Endodermal cell (in vitro differentiated cells): ENCODE measurements at regions not wholly inside any gene's neighbourhood (a gene's known extent, or its start where the extent isn't known, plus 50 kb on each side); places are given as distances from the start of the nearest gene placed in this dataset.

Experiments used
- DNase-seq: peaks from one replicate; pipeline ENCODE4 v3.0.0-alpha.2; 2017
- H3K27ac ChIP-seq: 2 replicates; pipeline ENCODE4 v1.5.1; 2013; ENCODE audit warnings: mild to moderate bottlenecking, low read depth, low read length, moderate library complexity
- H3K27me3 ChIP-seq: 2 replicates; pipeline ENCODE4 v1.6.1; 2013; ENCODE audit warnings: mild to moderate bottlenecking, low read length, moderate library complexity; ENCODE audit not compliant: insufficient read depth, control insufficient read depth, poor library complexity, severe bottlenecking
- H3K36me3 ChIP-seq: 2 replicates; pipeline ENCODE4 v1.7.0; 2013; ENCODE audit warnings: mild to moderate bottlenecking, low read length, moderate library complexity; ENCODE audit not compliant: control insufficient read depth, insufficient read depth
- H3K4me1 ChIP-seq: one replicate; pipeline ENCODE4 v1.7.0; 2013; ENCODE audit warnings: low read length; ENCODE audit not compliant: control insufficient read depth, insufficient read depth
- H3K4me3 ChIP-seq: 2 replicates; pipeline ENCODE4 v1.5.1; 2013; ENCODE audit warnings: mild to moderate bottlenecking, low read length, moderate library complexity
- H3K9ac ChIP-seq: 2 replicates; pipeline ENCODE4 v1.6.1; 2013; ENCODE audit warnings: mild to moderate bottlenecking, low read length, moderate library complexity; ENCODE audit not compliant: poor library complexity, severe bottlenecking; ENCODE audit errors: extremely low read depth
- H3K9me3 ChIP-seq: 2 replicates; pipeline ENCODE4 v1.6.1; 2013; ENCODE audit warnings: mild to moderate bottlenecking, low read length, moderate library complexity; ENCODE audit not compliant: control insufficient read depth
- H3K27ac Mint-ChIP-seq: 2 replicates; pipeline ENCODE4 v1.8.0; 2020; ENCODE audit warnings: mixed read lengths
- H3K27me3 Mint-ChIP-seq: 2 replicates; pipeline ENCODE4 v1.8.0; 2021; ENCODE audit warnings: mild to moderate bottlenecking, mixed read lengths; ENCODE audit not compliant: insufficient read depth
- H3K36me3 Mint-ChIP-seq: 2 replicates; pipeline ENCODE4 v1.8.0; 2020; ENCODE audit warnings: low read depth, mixed read lengths
- H3K4me1 Mint-ChIP-seq: 2 replicates; pipeline ENCODE4 v1.8.0; 2020; ENCODE audit warnings: mixed read lengths
- H3K4me3 Mint-ChIP-seq: 2 replicates; pipeline ENCODE4 v1.8.0; 2020; ENCODE audit warnings: mild to moderate bottlenecking, moderate library complexity, mixed read lengths
- H3K9me3 Mint-ChIP-seq: 2 replicates; pipeline ENCODE4 v1.8.0; 2020; ENCODE audit warnings: mild to moderate bottlenecking, mixed read lengths
- WGBS, 2 experiments: methylation state at CpG; one replicate each; pipeline versions ENCODE4 v1.1.5 to v1.1.7; 2013; ENCODE audit warnings: missing lambda C conversion rate in 2 of 2, mixed read lengths in 1 of 2; ENCODE audit not compliant: insufficient coverage in 1 of 2, insufficient read length in 1 of 2; 5-methylcytosine and 5-hydroxymethylcytosine counted together
- TF ChIP-seq, protein P1 (sequence below): fragments of 200-600 bp; sonication (generic); conservative IDR thresholded peaks from 2 replicates; pipeline ENCODE4 v1.5.0; 2021; ENCODE audit warnings: antibody characterized with exemption, mild to moderate bottlenecking

DNA sequence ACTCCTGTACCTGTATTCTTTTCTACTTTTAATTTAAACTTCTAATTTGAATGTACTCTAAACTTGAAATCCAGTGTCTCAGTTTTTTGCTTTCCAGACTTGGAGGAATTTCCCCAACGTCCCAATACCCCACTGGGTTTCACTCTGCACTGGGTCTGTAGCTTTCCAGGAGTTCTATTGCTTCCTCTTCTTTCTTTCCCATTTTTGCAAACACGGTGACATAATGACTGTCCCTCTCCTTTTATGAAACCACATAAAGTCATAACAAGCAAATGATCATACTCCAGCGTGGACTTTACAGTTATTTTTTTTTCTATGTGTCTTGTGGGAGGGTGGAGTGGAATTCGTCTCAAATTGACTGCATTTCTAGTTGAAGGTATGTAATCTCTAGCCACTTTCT lies 97.1 kb downstream of the FASLG start:
- Mint-ChIP-seq H3K9me3 (no peaks in the 10 kb centered on the region), H3K36me3 (no peaks in the 10 kb centered on the region), H3K27me3 (no peaks in the 10 kb centered on the region), H3K4me1 (no peaks in the 10 kb centered on the region), H3K4me3 (no peak overlapping the region), H3K27ac (no peak overlapping the region)
- no peaks in the 10 kb centered on the region for H3K4me1 ChIP-seq
- no peaks in the 10 kb centered on the region for H3K9me3 ChIP-seq
- H3K9ac ChIP-seq: no peak overlapping the region
- H3K27me3 ChIP-seq: no peaks in the 10 kb centered on the region
- H3K36me3 ChIP-seq: no peaks in the 10 kb centered on the region
- no peak overlapping the region for H3K4me3 ChIP-seq
- WGBS, 2 experiments: 84 to 86% methylated on average over 2 to 4 of the region's 4 CpGs
- TF ChIP-seq, protein P1, sequence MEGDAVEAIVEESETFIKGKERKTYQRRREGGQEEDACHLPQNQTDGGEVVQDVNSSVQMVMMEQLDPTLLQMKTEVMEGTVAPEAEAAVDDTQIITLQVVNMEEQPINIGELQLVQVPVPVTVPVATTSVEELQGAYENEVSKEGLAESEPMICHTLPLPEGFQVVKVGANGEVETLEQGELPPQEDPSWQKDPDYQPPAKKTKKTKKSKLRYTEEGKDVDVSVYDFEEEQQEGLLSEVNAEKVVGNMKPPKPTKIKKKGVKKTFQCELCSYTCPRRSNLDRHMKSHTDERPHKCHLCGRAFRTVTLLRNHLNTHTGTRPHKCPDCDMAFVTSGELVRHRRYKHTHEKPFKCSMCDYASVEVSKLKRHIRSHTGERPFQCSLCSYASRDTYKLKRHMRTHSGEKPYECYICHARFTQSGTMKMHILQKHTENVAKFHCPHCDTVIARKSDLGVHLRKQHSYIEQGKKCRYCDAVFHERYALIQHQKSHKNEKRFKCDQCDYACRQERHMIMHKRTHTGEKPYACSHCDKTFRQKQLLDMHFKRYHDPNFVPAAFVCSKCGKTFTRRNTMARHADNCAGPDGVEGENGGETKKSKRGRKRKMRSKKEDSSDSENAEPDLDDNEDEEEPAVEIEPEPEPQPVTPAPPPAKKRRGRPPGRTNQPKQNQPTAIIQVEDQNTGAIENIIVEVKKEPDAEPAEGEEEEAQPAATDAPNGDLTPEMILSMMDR: no peak
- no peak overlapping the region for H3K27ac ChIP-seq
- DNase-seq: no peak

DNA sequence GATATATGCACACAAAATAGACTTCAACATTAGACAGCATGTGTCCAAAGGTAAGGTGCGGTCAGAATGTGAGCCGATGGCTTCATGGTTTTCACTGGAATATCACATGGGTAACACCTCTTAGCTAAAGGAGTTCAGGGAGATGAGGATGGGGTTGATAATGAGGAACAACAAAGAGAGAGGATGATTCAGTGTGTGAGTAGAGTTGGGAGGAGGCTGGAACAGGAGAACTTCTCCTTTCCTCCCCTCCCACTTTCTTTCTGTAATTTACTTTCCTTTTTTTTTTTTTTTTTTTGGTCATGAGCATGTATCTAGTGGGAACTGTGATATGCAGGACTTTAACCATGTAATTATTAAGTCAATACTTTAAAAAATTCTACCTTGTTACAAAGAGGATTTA lies 99.4 kb downstream of the FASLG start:
- H3K9me3 Mint-ChIP-seq: no peaks in the 10 kb centered on the region
- H3K36me3 Mint-ChIP-seq: no peaks in the 10 kb centered on the region
- WGBS, 2 experiments: 89% methylated on average over 2 of the region's 2 CpGs; no CpG with 5 or more reads in 1 of the 2 experiments

DNA sequence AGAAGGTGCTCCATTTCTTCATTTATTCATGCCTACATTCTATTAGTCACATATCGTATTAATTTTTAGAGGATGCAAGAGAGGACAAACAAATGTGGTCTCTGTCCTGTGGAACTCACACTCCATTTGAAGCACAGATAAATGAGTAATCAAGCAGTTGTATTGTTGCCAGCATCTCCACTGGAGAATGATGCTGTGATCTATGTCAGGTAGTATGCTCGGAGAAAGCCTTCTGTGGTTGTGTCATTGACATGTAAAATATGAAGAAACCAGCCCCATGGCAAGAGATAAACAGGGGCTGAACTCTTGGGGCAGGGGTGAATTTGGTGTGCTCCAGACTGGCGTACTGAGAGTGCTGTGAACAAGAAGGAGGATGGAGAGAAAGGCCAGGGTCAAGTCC lies 101.2 kb downstream of the FASLG start:
- H3K4me1 Mint-ChIP-seq: no peaks in the 10 kb centered on the region

More for the DNA sequence above, 99.4 kb downstream of the FASLG start:
- Histone ChIP-seq H3K27ac (no peak overlapping the region), H3K4me1 (no peaks in the 10 kb centered on the region), H3K9me3 (no peaks in the 10 kb centered on the region), H3K4me3 (no peak overlapping the region), H3K9ac (no peak overlapping the region), H3K36me3 (no peaks in the 10 kb centered on the region), H3K27me3 (no peaks in the 10 kb centered on the region)
- TF ChIP-seq, protein P1: no peak
- Mint-ChIP-seq H3K4me3 (no peak overlapping the region), H3K27me3 (no peaks in the 10 kb centered on the region), H3K27ac (no peak overlapping the region), H3K4me1 (no peaks in the 10 kb centered on the region)
- DNase-seq: no peak

More for the DNA sequence above, 101.2 kb downstream of the FASLG start:
- H3K9me3 Mint-ChIP-seq: no peaks in the 10 kb centered on the region
- Histone ChIP-seq H3K27ac (no peak overlapping the region), H3K27me3 (no peaks in the 10 kb centered on the region), H3K36me3 (no peaks in the 10 kb centered on the region), H3K9ac (no peak overlapping the region), H3K4me1 (no peaks in the 10 kb centered on the region), H3K9me3 (no peaks in the 10 kb centered on the region), H3K4me3 (no peak overlapping the region)
- no peaks in the 10 kb centered on the region for H3K36me3 Mint-ChIP-seq
- no peak overlapping the region for H3K4me3 Mint-ChIP-seq
- no peaks in the 10 kb centered on the region for H3K27me3 Mint-ChIP-seq
- TF ChIP-seq, protein P1: no peak
- DNase-seq: no peak
- 74 to 87% methylated on average over 3 of the region's 3 CpGs for WGBS, 2 experiments
- H3K27ac Mint-ChIP-seq: no peak overlapping the region
